Fibroblast of peridontal ligament (primary cell): ENCODE measurements at regions not wholly inside any gene's neighbourhood (a gene's known extent, or its start where the extent isn't known, plus 50 kb on each side); places are given as distances from the start of the nearest gene placed in this dataset.

Experiments used
- DNase-seq: peaks from one replicate; pipeline ENCODE4 v3.0.0-alpha.2; 2010; ENCODE audit errors: extremely low read depth

GRCh38 chr10:64206409-64206808, 685.2 kb downstream of the REEP3 start:
- DNase-seq, result no peak

GRCh38 chr10:64209561-64209960, 688.4 kb downstream of the REEP3 start:
- no peak for DNase-seq

- no peak for DNase-seq
These were observed 689.0 kb downstream of the REEP3 start for GRCh38 chr10:64210211-64210610.

GRCh38 chr10:64211466-64211865, 690.3 kb downstream of the REEP3 start:
- DNase-seq, result no peak

GRCh38 chr10:64215088-64215487, 693.9 kb downstream of the REEP3 start:
- no peak for DNase-seq

GRCh38 chr10:64219271-64220025, 698.2 kb downstream of the REEP3 start:
- DNase-seq, result no peak

- no peak for DNase-seq
These were observed 713.3 kb downstream of the REEP3 start for GRCh38 chr10:64234489-64234888.

- no peak for DNase-seq
These were observed 736.5 kb downstream of the REEP3 start for GRCh38 chr10:64257704-64258103.

- DNase-seq, result no peak
These were observed 739.9 kb downstream of the REEP3 start for GRCh38 chr10:64261092-64261491.

GRCh38 chr10:64261676-64262075, 740.5 kb downstream of the REEP3 start:
- DNase-seq, result no peak

- no peak for DNase-seq
These were observed 744.8 kb downstream of the REEP3 start for GRCh38 chr10:64265961-64266360.

- DNase-seq, result no peak
These were observed 750.3 kb downstream of the REEP3 start for GRCh38 chr10:64271508-64271907.

GRCh38 chr10:64271983-64272382, 750.8 kb downstream of the REEP3 start:
- no peak for DNase-seq

GRCh38 chr10:64275001-64275400, 753.8 kb downstream of the REEP3 start:
- DNase-seq, result no peak

GRCh38 chr10:64275774-64276173, 754.6 kb downstream of the REEP3 start:
- no peak for DNase-seq

- DNase-seq, result no peak
These were observed 756.3 kb downstream of the REEP3 start for GRCh38 chr10:64277536-64277935.

- no peak for DNase-seq
These were observed 762.4 kb downstream of the REEP3 start for GRCh38 chr10:64283621-64284020.

- DNase-seq, result no peak
These were observed 765.3 kb downstream of the REEP3 start for GRCh38 chr10:64286533-64286932.

GRCh38 chr10:64288404-64288803, 767.2 kb downstream of the REEP3 start:
- no peak for DNase-seq

- DNase-seq, result no peak
These were observed 782.4 kb downstream of the REEP3 start for GRCh38 chr10:64303566-64303965.

- no peak for DNase-seq
These were observed 785.6 kb downstream of the REEP3 start for GRCh38 chr10:64306729-64307327.

GRCh38 chr10:64312876-64313275, 791.7 kb downstream of the REEP3 start:
- no peak for DNase-seq

- no peak for DNase-seq
These were observed 792.8 kb downstream of the REEP3 start for GRCh38 chr10:64313967-64314366.

GRCh38 chr10:64316416-64316815, 795.2 kb downstream of the REEP3 start:
- no peak for DNase-seq
